K562 (cell line): ENCODE measurements at regions not wholly inside any gene's neighbourhood (a gene's known extent, or its start where the extent isn't known, plus 50 kb on each side); places are given as distances from the start of the nearest gene placed in this dataset.

ENCODE experiments used
- ATAC-seq: fragments of 200-7000 bp; cut with Tn5 transposase; 3 replicates; pipeline ENCODE4 v1.9.1; 2020; ENCODE audit warnings: moderate library complexity
- BruUV-seq: library from RNA; stranded (reverse); fragments of 400-500 nt; replicated peaks from 2 replicates; lab custom pipeline; 2021; lab: Mats Ljungman, UMichigan
- CTCF ChIA-PET: fragments of 300-600 bp; formaldehyde crosslinking; extraction: SDS; loops from one replicate; lab custom pipeline; 2021; ENCODE audit warnings: low intra/inter-chr PET ratio; lab: Yijun Ruan, JAX
- POLR2A ChIA-PET: fragments of 300-600, 350-650 bp; sonication (Branson Sonifier 250); formaldehyde crosslinking; extraction: SDS; loops from one replicate; lab custom pipeline; 2021; ENCODE audit warnings: antibody characterized with exemption, inconsistent platforms; lab: Yijun Ruan, JAX
- DNase-seq, 4 experiments: peaks; one replicate each; pipeline versions ENCODE4 v3.0.0 to v3.0.0-alpha.2; 2011 to 2018; ENCODE audit warnings: low spot score in 3 of 4, mixed read lengths in 3 of 4; ENCODE audit errors: extremely low read depth in 1 of 4
- FAIRE-seq: peaks from 2 replicates; lab custom pipeline; 2011; peaks lifted over from hg19 to GRCh38; lab: Jason Lieb, UNC
- H2AFZ ChIP-seq: 2 replicates; pipeline ENCODE4 v1.6.0; 2011; ENCODE audit warnings: low read depth, low read length, control low read depth, inconsistent platforms
- H3K27ac ChIP-seq: fragments of 200-600 bp; 3 replicates; pipeline ENCODE4 v1.8.0; 2011; ENCODE audit warnings: low read depth, mild to moderate bottlenecking, control low read depth, inconsistent platforms, low read length, moderate library complexity, mixed read lengths; ENCODE audit errors: extremely low read depth
- H3K27me3 ChIP-seq, 2 experiments: fragments of 300-600 bp in 1 of 2; 2 replicates in 1 of 2; 3 replicates in 1 of 2; pipeline versions ENCODE4 v1.6.0 to v1.8.0; 2011; ENCODE audit warnings: inconsistent platforms in 2 of 2, low read length in 2 of 2, mild to moderate bottlenecking in 1 of 2, mixed read lengths in 1 of 2, moderate library complexity in 1 of 2; ENCODE audit not compliant: control insufficient read depth in 2 of 2, insufficient read depth in 2 of 2
- H3K36me3 ChIP-seq: fragments of 300-600 bp; 3 replicates; pipeline ENCODE4 v1.8.0; 2011; ENCODE audit warnings: mild to moderate bottlenecking, low read length, inconsistent platforms; ENCODE audit not compliant: control insufficient read depth, insufficient read depth
- H3K4me1 ChIP-seq, 2 experiments: fragments of 200-600 bp in 1 of 2; replicated peaks in 1 of 2; 2 replicates in 1 of 2; 3 replicates in 1 of 2; pipeline versions ENCODE4 v1.5.1 to v1.8.0; 2011; ENCODE audit warnings: inconsistent platforms in 2 of 2, low read length in 2 of 2, mild to moderate bottlenecking in 1 of 2, mixed read lengths in 1 of 2, moderate library complexity in 1 of 2; ENCODE audit not compliant: control insufficient read depth in 2 of 2, insufficient read depth in 2 of 2
- H3K4me2 ChIP-seq: 2 replicates; pipeline ENCODE4 v1.6.1; 2011; ENCODE audit warnings: low read length, control low read depth, inconsistent platforms, mixed read lengths; ENCODE audit not compliant: insufficient read depth
- H3K4me3 ChIP-seq: fragments of 200-600 bp; sonication (generic), shearing (Covaris generic); 2 replicates; pipeline ENCODE4 v1.5.1; 2016; ENCODE audit warnings: control low read depth, inconsistent platforms
- H3K79me2 ChIP-seq: fragments of 200-600 bp; 3 replicates; pipeline ENCODE4 v1.8.0; 2011; ENCODE audit warnings: low read length, inconsistent platforms; ENCODE audit not compliant: control insufficient read depth, insufficient read depth
- H3K9ac ChIP-seq, 2 experiments: 2 replicates each; pipeline versions ENCODE4 v1.6.0 to v1.6.1; 2011; ENCODE audit warnings: low read depth in 2 of 2, low read length in 2 of 2, control low read depth in 1 of 2, inconsistent platforms in 1 of 2, mild to moderate bottlenecking in 1 of 2, mixed read lengths in 1 of 2; ENCODE audit not compliant: insufficient read depth in 1 of 2
- H3K9me1 ChIP-seq: one replicate; pipeline ENCODE4 v1.6.0; 2011; ENCODE audit warnings: inconsistent platforms, mild to moderate bottlenecking, low read length, moderate library complexity; ENCODE audit not compliant: control insufficient read depth, insufficient read depth
- H3K9me3 ChIP-seq: replicated peaks from 2 replicates; pipeline ENCODE4 v1.5.1; 2011; ENCODE audit warnings: low read depth, low read length, inconsistent platforms; ENCODE audit not compliant: control insufficient read depth, insufficient read depth
- H4K20me1 ChIP-seq: replicated peaks from 2 replicates; pipeline ENCODE4 v1.6.1; 2011; ENCODE audit warnings: low read length, inconsistent platforms, mixed read lengths; ENCODE audit not compliant: control insufficient read depth, insufficient read depth
- ETS2 ChIP-seq: IDR thresholded peaks from 2 replicates; pipeline ENCODE4 v1.6.1; 2016; ENCODE audit warnings: borderline replicate concordance, missing genetic modification characterization, mild to moderate bottlenecking, moderate library complexity, missing compliant biosample characterization; ENCODE audit not compliant: poor library complexity, severe bottlenecking
- SMAD3 ChIP-seq: fragments of 450-650 bp; formaldehyde crosslinking; conservative IDR thresholded peaks from 2 replicates; pipeline ENCODE4 v1.4.0; 2020; ENCODE audit warnings: mild to moderate bottlenecking
- SMARCE1 ChIP-seq: fragments of 450-650 bp; IDR thresholded peaks from 2 replicates; pipeline ENCODE4 v1.7.1; 2016; ENCODE audit warnings: mild to moderate bottlenecking
- ZNF140 ChIP-seq: fragments of 250-450 bp; sonication (Bioruptor Pico); IDR thresholded peaks from 2 replicates; pipeline ENCODE4 v1.8.0; 2021; ENCODE audit warnings: moderate library complexity, mild to moderate bottlenecking, inconsistent platforms
- ZSCAN29 ChIP-seq: fragments of 450-650 bp; IDR thresholded peaks from 2 replicates; pipeline ENCODE4 v1.6.1; 2017
- WGBS: fragments of 100-300 bp; shearing (Covaris generic); methylation state at CpG from one replicate; pipeline ENCODE4 v1.1.6; 2016; ENCODE audit warnings: low coverage, mixed read lengths; ENCODE audit not compliant: insufficient coverage; ENCODE audit errors: missing lambda C conversion rate; 5-methylcytosine and 5-hydroxymethylcytosine counted together
- in situ Hi-C: fragments of 300-500 bp; cut with MboI; formaldehyde crosslinking; loops from 4 replicates; pipeline ENCODE4 v1.15.0; 2018; ENCODE audit warnings: inconsistent platforms, mixed read lengths
- intact Hi-C: fragments of 100-400 bp; cut with micrococcal nuclease; formaldehyde crosslinking; loops from 2 replicates; pipeline ENCODE4 v1.14.2; 2022
- TF ChIP-seq, protein P1 (sequence below): fragments of 250-450 bp; sonication (Bioruptor Pico); IDR thresholded peaks from 2 replicates; pipeline ENCODE4 v1.4.0; 2020; ENCODE audit warnings: mild to moderate bottlenecking, moderate library complexity
- TF ChIP-seq, protein P2 (sequence below): fragments of 450-650 bp; formaldehyde crosslinking; conservative IDR thresholded peaks from 2 replicates; pipeline ENCODE4 v1.4.0; 2022; ENCODE audit warnings: mild to moderate bottlenecking, missing genetic modification characterization

DNA sequence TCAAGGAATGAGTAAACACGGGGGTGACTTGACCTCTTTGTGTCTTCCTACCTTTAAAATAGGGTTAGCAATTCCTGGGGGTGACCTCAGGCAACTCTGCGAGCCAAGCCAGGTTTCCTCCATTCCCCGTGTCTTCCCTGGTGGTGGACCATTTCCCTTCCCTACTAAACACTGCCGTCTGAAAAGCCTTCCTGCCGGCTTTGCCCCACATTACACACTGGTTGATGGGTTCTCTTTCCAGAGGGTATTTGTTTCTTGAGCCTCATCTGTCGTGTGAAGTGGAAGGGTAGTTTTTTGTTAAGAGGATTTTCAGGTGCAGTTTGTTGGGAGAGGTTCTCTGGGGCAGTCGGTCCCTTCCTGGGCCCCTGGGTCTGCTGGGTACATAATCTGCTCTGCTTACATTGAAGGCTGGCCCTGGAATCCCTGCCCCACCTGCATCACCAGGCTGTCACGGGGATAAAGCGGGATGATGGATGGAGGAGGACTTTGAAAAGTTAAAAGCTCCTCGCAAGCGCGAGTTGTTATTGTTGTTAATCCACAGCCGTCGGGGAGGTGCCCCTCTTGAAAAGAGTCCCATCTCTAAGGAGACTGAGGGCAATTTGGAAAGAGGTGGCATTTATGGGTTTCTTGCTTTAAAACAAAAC lies 175.4 kb upstream of the SPRED2 start:
- Histone ChIP-seq H3K9me3 (no peaks in the 10 kb centered on the region), H3K9me1 (no peaks in the 10 kb centered on the region), H3K27me3 (peaks cover 33 to 53% of the 10 kb centered on the region in 2 experiments), H3K36me3 (no peaks in the 10 kb centered on the region), H2AFZ (no peak overlapping the region), H3K79me2 (no peaks in the 10 kb centered on the region), H3K4me3 (no peak overlapping the region), H3K4me2 (no peak overlapping the region), H3K9ac (no peak overlapping the region), H3K27ac (no peak overlapping the region), H3K4me1 (no peaks in the 10 kb centered on the region), H4K20me1 (no peaks in the 10 kb centered on the region; the same call in 1 of the 2 replicates)
- ATAC-seq (no peak), DNase-seq (no peak), FAIRE-seq (no peak)
- TF ChIP-seq, protein P1, sequence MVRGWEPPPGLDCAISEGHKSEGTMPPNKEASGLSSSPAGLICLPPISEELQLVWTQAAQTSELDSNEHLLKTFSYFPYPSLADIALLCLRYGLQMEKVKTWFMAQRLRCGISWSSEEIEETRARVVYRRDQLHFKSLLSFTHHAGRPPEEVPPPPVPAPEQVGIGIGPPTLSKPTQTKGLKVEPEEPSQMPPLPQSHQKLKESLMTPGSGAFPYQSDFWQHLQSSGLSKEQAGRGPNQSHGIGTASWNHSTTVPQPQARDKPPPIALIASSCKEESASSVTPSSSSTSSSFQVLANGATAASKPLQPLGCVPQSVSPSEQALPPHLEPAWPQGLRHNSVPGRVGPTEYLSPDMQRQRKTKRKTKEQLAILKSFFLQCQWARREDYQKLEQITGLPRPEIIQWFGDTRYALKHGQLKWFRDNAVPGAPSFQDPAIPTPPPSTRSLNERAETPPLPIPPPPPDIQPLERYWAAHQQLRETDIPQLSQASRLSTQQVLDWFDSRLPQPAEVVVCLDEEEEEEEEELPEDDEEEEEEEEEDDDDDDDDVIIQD: no peak
- TF ChIP-seq, protein P2, sequence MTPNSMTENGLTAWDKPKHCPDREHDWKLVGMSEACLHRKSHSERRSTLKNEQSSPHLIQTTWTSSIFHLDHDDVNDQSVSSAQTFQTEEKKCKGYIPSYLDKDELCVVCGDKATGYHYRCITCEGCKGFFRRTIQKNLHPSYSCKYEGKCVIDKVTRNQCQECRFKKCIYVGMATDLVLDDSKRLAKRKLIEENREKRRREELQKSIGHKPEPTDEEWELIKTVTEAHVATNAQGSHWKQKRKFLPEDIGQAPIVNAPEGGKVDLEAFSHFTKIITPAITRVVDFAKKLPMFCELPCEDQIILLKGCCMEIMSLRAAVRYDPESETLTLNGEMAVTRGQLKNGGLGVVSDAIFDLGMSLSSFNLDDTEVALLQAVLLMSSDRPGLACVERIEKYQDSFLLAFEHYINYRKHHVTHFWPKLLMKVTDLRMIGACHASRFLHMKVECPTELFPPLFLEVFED (CRISPR knock-in tag): no peak
- no peak for TF ChIP-seq ZSCAN29
- TF ChIP-seq ZNF140 (CRISPR knock-in tag): no peak
- TF ChIP-seq SMAD3 (CRISPR knock-in tag): no peak
- no peak for TF ChIP-seq ETS2 (tag)
- TF ChIP-seq SMARCE1: no peak
- WGBS: under 1% methylated on average over 14 of the region's 14 CpGs
- ChIA-PET CTCF (no interaction called here), POLR2A (interaction anchor here (1.1 kb wide), 1 partner anchor 8 kb away, joined by 4 read pairs; no protein-coding TSS in a partner anchor)
- BruUV-seq: no TSS peak
- intact Hi-C loops (no loop called here), in situ Hi-C loops (no loop called here)
